GM18873 (cell line): ENCODE measurements at regions not wholly inside any gene's neighbourhood (a gene's known extent, or its start where the extent isn't known, plus 50 kb on each side); places are given as distances from the start of the nearest gene placed in this dataset.
A peak's percentile ranks its signal among the peaks of the same experiment; 100 is the strongest.

Source experiments
- ATAC-seq: cut with Tn5 transposase; IDR thresholded peaks from one replicate; pipeline ENCODE4 v1.9.1; 2021; ENCODE audit warnings: mild to moderate bottlenecking, moderate library complexity, moderate number of reproducible peaks; ENCODE audit not compliant: unreplicated experiment, low FRiP score

- ATAC-seq, result peak; percentile 91
These were observed 394.0 kb upstream of the KLF4 start for GRCh38 chr9:107883496-107884124.

DNA sequence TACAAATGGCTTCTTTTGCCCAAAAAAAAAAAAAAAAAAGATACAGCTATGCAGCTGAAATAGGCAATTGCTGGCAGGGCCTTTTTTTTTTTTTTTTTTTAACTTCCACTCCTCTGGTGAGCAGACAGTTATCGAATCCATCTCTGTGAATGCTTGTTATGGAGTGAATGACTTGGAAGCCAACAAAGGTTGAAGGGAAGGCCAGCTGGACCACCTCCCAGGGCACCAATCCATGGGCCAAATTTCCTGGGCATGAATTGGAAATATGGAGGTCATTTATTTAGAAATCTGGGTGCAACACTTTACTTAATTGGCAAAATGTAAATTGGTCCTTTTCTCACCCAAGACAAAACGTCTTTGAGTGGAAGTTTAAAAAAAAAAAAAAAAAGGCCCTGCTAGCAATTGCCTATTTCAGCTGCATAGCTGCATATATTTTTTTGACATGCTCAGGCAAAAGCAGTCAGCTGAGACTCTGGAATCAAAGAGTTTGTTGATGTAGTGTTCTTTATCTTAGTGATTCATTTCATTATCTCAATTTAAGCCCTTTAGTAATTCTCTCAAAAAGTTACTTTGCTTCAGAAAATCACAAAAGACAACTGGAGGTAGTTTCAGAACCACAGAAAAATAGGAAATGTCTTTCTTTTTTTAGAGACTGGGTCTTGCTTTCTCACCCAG is 392.2 kb upstream of the KLF4 start:
- no peak for ATAC-seq

DNA sequence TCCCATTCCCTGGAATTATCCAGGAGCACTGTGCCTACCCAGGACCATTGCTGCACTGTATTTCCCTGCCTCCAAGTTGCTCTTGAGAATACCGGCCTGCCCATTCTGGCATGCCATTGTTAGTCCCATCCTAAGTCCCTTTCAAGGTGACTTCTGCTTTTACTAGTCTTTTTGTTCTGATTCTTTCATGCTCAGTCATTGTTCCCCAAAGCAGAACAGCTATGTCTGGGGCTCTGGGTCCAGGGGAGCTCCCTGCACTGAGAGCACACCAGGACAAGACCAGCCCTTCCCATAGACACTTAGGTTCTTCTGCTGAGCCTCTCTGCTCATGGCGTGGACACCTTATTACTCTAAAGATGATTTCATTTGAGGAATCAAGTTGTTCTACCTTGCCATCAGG is 388.9 kb upstream of the KLF4 start:
- ATAC-seq, result no peak

DNA sequence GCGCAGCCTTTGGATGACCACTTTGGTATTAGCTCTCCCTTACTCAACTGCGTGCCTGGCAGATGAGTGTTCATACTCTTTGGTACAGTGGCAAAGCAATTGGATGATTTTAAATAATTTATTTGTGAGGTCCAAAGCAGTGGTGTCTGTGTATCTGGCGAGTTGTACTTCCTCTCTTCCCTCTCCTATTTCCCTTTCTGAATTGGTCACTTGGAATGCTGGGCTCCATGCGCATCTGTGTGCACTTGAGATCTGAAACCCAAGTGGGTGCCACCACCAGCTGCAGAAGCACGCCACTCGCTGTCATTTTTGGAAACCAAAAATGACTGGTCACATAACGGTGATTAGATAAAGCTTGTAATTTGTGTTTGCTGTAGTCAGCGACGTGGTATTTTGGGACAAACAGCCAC is 386.0 kb upstream of the KLF4 start:
- ATAC-seq, result peak; percentile 52

GRCh38 chr9:107874591-107875369 is 385.2 kb upstream of the KLF4 start:
- peak; percentile 60 for ATAC-seq

DNA sequence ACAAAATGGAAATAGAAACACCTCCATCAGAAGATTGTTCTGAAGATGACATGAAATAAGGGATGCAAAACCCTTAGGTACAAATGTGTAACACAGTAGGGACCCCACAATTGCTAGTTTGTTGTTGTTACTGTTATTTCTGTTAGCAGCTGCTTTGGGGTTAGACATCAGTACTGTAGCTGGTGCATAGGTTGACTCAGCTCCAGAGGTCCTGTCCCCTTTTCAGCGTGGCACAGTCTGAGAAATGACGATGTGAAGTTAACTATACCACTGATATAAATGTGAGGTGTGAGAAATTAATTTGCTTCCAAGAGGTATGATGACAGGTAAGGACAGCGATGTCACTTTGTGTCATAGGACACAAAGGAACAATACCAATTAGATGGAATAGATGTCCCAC is 384.6 kb upstream of the KLF4 start:
- ATAC-seq, result no peak

GRCh38 chr9:107872457-107873192 is 383.1 kb upstream of the KLF4 start:
- ATAC-seq, result no peak

DNA sequence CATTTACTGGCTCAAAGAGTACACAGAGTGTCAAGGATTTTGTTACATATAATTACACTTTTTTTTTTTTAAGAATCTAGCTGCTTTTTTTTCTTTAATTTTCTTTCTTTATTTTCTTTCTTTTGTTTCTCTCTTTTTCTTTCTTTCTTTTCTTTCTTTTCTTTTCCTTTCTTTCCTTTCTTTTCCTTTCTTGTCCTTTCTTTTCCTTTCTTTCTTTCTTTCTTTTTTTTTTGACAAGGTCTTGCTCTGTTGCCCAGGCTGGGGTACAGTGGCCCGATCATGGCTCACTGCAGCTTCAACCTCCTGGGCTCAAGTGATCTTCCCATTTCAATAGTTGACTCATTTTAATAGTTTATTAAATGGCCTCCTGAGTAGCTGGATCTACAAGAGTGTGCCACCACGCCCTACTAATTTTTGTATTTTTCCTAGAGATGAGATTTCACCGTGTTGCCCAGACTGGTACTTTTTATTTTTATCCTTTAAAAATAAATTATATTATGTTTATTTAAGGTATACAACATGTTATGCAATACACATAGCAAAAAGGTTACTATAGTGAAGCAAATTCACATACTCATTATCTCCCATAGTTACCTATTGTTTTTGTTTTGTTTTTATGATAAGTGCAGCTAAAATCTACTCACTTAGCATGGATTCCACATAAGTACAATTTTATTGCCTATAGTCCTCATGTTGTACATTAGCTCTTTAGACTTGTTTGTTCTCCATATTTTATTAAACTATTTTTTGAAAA is 381.5 kb upstream of the KLF4 start:
- ATAC-seq, result no peak

DNA sequence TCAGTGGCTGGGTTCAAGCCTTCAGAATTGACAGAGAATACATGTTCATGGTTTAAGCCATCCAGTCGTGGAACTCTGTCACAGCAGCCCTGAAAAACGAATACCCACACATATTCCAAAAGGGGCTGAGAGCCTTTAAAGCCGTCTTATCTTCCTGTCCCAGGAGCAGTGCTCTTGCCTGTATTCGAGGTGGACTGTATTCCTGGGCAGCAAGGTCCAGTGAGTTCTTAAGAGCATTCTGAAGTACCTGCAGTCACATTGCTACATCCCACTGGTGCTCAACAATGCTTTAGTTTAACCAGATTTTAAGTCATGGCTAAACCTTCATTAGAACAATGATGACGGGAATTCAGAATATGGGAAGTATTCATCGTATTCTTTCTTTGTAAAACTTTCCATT is 380.7 kb upstream of the KLF4 start:
- ATAC-seq, result no peak

- no peak for ATAC-seq
These were observed 379.5 kb upstream of the KLF4 start for GRCh38 chr9:107869111-107869510.

DNA sequence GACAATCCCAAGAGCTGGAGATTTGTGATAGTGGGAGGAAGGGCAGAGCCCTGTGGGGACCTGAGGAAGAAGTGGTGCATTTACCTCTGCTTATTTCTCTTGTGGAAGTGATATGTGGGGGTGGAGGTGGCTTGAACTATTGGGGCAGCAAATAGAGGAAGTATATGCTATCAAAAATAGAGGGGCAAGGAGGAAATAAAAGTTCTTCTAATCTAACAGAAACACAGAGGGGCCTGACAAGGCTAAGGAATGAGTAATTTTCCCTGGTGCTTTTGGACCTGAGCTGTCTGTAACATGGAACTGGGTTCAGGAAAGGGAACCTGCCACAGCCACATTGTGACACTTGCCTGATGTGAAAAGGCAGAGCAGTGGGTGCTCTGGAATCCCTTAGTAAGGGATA is 378.6 kb upstream of the KLF4 start:
- no peak for ATAC-seq

DNA sequence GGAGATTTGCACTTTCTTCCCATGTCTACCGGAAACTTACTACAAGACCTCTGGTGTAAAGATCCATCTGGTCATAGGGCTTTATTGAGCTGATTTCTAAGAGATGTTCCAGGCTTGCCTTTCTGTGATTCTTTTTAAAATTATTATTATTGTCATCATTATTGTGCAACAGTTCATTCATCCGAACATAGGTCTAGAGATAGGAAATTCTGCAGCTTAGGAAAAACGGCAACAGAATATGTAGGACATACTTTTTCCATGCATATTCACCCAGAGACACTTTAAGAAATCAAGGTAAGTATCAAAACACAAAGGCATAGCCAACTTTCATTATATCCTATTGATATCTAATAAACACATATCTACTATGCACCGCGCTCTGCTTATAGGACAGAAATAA is 378.2 kb upstream of the KLF4 start:
- no peak for ATAC-seq

DNA sequence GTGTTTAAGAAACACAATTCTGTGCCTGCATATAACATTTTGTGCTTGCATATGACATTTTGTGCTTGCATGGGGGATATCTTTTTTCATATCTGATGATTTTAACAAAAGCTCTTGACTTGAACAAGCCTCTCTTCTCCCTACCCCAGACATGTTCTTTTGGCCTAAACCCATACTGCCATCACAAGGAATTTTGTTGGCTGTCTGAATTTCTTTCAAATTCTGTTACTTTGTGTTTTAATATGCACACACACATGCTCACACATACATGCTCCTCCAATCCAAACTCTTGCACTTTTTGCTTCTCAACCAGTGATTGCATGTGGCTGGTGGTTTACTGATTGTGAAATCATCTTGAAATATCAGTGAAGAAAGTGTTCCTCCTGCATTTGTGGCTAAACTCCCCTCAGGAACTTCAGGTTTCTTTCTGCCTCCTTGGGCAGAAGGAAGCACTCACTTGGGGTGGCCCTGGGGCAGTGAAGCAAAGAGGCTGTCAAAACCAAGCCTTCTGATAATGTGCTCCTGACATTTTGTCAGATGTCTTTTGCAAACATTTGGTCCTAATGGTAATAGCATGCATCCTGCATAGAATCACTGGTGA is 377.2 kb upstream of the KLF4 start:
- no peak for ATAC-seq

- no peak for ATAC-seq
These were observed 373.8 kb upstream of the KLF4 start for GRCh38 chr9:107863396-107863795.

DNA sequence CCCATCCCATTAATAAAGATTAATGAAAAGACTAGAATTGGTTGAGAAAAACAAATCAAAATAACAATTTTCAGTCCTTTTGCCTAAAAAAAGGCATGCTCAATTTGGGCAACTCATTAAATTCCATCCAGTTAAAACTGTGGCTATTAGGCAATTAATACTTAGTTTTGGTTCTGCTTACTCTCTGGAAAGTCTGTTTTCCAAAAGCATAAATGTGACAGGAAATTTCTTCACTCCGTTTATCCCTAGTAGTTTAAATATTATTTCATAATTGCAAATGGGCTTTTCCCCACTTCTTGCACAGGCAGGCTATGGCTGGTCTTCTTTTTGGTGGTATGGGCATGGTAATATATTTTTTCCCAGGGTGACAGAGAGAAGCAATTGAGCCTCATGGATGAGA is 373.3 kb upstream of the KLF4 start:
- no peak for ATAC-seq

DNA sequence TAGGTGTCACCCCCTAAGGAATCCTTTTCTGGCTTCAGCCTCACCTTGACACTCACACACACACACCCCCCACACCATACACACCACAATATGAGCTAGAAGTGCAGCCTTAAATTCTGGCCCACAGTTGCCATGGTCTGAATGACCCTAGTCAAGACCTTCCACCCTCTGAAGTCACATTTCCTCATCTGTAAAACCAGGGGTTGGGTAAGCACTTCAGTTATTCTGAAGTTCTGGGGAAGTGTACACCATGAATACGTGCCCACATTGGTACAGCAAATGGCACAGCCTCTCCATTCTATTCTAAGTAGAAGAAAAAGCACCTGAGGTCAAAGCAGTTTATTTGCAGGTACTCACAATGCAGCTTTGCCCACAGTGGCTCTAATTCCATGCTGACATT is 372.8 kb upstream of the KLF4 start:
- no peak for ATAC-seq

- no peak for ATAC-seq
These were observed 371.5 kb upstream of the KLF4 start for GRCh38 chr9:107861075-107861474.

- ATAC-seq, result no peak
These were observed 368.7 kb upstream of the KLF4 start for GRCh38 chr9:107858260-107858659.

- ATAC-seq, result no peak
These were observed 367.1 kb upstream of the KLF4 start for GRCh38 chr9:107856633-107857032.

- no peak for ATAC-seq
These were observed 365.6 kb upstream of the KLF4 start for GRCh38 chr9:107855164-107855563.
